ENCODE measurements at regions not wholly inside any gene's neighbourhood (a gene's known extent, or its start where the extent isn't known, plus 50 kb on each side); places are given as distances from the start of the nearest gene placed in this dataset.
A peak's percentile ranks its signal among the peaks of the same experiment; 100 is the strongest.

DNA sequence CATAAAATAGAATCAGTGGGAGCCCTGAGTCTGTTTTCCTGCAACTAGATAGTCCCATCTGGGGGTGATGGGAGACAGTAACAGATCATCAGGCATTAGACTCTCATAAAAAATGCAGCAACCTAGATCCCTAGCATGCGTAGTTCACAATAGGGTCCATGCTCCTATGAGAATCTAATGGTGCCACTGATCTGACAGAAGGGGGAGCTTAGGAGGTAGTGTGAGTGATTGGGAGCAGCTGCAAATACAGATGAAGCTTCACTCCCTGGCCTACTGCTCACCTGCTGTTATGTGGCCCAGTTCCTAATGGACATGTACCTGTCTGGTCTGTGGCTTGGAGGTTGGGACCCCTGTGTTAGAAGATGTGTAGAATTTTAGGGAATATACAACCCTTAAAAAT lies 904.5 kb upstream of the EPHA7 start:
- no peak for TF ChIP-seq CTCF (IDR thresholded peaks at IDR 0.05)
- Histone ChIP-seq H3K4me3 (no peak overlapping the region), H3K27me3 (ENCODE audit: insufficient read depth in 3 of 3, low read length in 2 of 3) (no peaks in the 10 kb centered on the region), H3K4me1 (no peaks in the 10 kb centered on the region), H3K9me3 (no peaks in the 10 kb centered on the region), H3K36me3 (ENCODE audit: insufficient read depth in 1 of 2, low read depth in 1 of 2) (no peaks in the 10 kb centered on the region), H3K27ac (no peak overlapping the region)
- intact Hi-C loops (cut with DNase I) = no loop called here
- 76 to 92% (median 83%) methylated on average over 1 of the region's 1 CpG for WGBS, 3 donors
- DNase-seq (no peak), ATAC-seq (no peak)

- peak; percentile 30 to 82 (median 59) for ATAC-seq
- H3K36me3 ChIP-seq (ENCODE audit: insufficient read depth in 1 of 2, low read depth in 1 of 2) = no peaks in the 10 kb centered on the region
- WGBS, 3 donors = 56 to 75% (median 58%) methylated on average over 5 of the region's 5 CpGs
Measured at GRCh38 chr6:94300424-94301144, 881.2 kb upstream of the EPHA7 start.

GRCh38 chr6:94289131-94289530 lies 869.8 kb upstream of the EPHA7 start:
- ATAC-seq (no peak), DNase-seq (no peak)
- no peak overlapping the region for H3K4me3 ChIP-seq
- TF ChIP-seq CTCF (IDR thresholded peaks at IDR 0.05) = no peak
- no peak overlapping the region for H3K27ac ChIP-seq
- no peaks in the 10 kb centered on the region for H3K4me1 ChIP-seq
- H3K9me3 ChIP-seq = no peaks in the 10 kb centered on the region
- no peaks in the 10 kb centered on the region for H3K27me3 ChIP-seq (ENCODE audit: insufficient read depth in 3 of 3, low read length in 2 of 3)
- intact Hi-C loops (cut with DNase I) = no loop called here
- no peaks in the 10 kb centered on the region for H3K36me3 ChIP-seq (ENCODE audit: insufficient read depth in 1 of 2, low read depth in 1 of 2)
- WGBS, 3 donors = 73 to 84% (median 80%) methylated on average over 6 of the region's 6 CpGs

More at GRCh38 chr6:94300424-94301144, 881.2 kb upstream of the EPHA7 start:
- H3K4me1 ChIP-seq = no peaks in the 10 kb centered on the region
- H3K27me3 ChIP-seq (ENCODE audit: insufficient read depth in 3 of 3, low read length in 2 of 3) = no peaks in the 10 kb centered on the region
- TF ChIP-seq CTCF (IDR thresholded peaks at IDR 0.05) = no peak
- intact Hi-C loops (cut with DNase I) = no loop called here
- peak in 1 of 2 donors; percentile 60 for DNase-seq
- no peak overlapping the region for H3K27ac ChIP-seq
- H3K9me3 ChIP-seq = no peaks in the 10 kb centered on the region
- no peak overlapping the region for H3K4me3 ChIP-seq

- Histone ChIP-seq H3K27ac (no peak overlapping the region), H3K27me3 (ENCODE audit: insufficient read depth in 3 of 3, low read length in 2 of 3) (no peaks in the 10 kb centered on the region), H3K4me1 (no peaks in the 10 kb centered on the region), H3K9me3 (no peaks in the 10 kb centered on the region), H3K36me3 (ENCODE audit: insufficient read depth in 1 of 2, low read depth in 1 of 2) (no peaks in the 10 kb centered on the region), H3K4me3 (no peak overlapping the region)
- intact Hi-C loops (cut with DNase I) = no loop called here
- WGBS, 3 donors = 33 to 43% (median 41%) methylated on average over 5 of the region's 5 CpGs
- DNase-seq (no peak), ATAC-seq (no peak)
- no peak for TF ChIP-seq CTCF (IDR thresholded peaks at IDR 0.05)
Measured at GRCh38 chr6:94278146-94278545, 858.8 kb upstream of the EPHA7 start.

DNA sequence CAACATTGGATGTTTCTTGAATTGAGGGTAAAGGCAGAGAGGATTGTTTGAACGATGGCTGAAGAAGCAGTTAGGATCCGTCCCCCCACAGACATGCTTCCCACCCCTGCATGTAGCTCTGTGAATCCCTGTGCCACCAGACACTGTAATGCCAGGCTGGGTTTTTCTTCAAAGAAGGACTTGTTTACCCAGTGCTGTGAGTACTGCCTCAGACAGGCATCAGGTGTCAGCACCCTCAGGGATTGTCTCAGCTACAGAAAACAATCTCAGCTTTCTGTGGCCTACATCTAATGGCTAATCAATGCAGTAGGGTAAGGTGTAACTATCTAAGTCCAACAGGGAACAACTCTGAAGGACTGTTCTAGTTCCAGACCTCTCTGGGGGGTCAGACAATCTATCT lies 853.0 kb upstream of the EPHA7 start:
- 58 to 69% (median 61%) methylated on average over 2 of the region's 2 CpGs for WGBS, 3 donors
- no peaks in the 10 kb centered on the region for H3K4me1 ChIP-seq
- H3K36me3 ChIP-seq (ENCODE audit: insufficient read depth in 1 of 2, low read depth in 1 of 2) = no peaks in the 10 kb centered on the region

More for the DNA sequence above, 853.0 kb upstream of the EPHA7 start:
- no peak for TF ChIP-seq CTCF (IDR thresholded peaks at IDR 0.05)
- H3K27me3 ChIP-seq (ENCODE audit: insufficient read depth in 3 of 3, low read length in 2 of 3) = no peaks in the 10 kb centered on the region
- no peak overlapping the region for H3K4me3 ChIP-seq
- intact Hi-C loops (cut with DNase I) = no loop called here
- DNase-seq (no peak), ATAC-seq (no peak)
- no peak overlapping the region for H3K27ac ChIP-seq
- H3K9me3 ChIP-seq = no peaks in the 10 kb centered on the region

Data from psoas muscle (tissue), 7 donors.